Posterior vena cava (tissue), 2 donors: ENCODE measurements at regions not wholly inside any gene's neighbourhood (a gene's known extent, or its start where the extent isn't known, plus 50 kb on each side); places are given as distances from the start of the nearest gene placed in this dataset.
"Not testable (repeated sequence)": the region's sequence is repeated elsewhere in the genome, so short reads cannot be mapped to it uniquely, and the experiment has no call there.

Experiments used
- DNase-seq: peaks from one replicate; pipeline ENCODE4 v3.0.0-alpha.2; 2020; ENCODE audit warnings: low spot score
- intact Hi-C, 2 donors: fragments of 100-400 bp; cut with DNase I; formaldehyde crosslinking; loops; one replicate each; pipeline versions ENCODE4 v1.14.1 to v1.14.2; 2022 to 2023
- donor health status: DM: yes; HTN: yes; CAD: no.
- donor health status: DM: yes; HTN: yes; CAD: no.

DNA sequence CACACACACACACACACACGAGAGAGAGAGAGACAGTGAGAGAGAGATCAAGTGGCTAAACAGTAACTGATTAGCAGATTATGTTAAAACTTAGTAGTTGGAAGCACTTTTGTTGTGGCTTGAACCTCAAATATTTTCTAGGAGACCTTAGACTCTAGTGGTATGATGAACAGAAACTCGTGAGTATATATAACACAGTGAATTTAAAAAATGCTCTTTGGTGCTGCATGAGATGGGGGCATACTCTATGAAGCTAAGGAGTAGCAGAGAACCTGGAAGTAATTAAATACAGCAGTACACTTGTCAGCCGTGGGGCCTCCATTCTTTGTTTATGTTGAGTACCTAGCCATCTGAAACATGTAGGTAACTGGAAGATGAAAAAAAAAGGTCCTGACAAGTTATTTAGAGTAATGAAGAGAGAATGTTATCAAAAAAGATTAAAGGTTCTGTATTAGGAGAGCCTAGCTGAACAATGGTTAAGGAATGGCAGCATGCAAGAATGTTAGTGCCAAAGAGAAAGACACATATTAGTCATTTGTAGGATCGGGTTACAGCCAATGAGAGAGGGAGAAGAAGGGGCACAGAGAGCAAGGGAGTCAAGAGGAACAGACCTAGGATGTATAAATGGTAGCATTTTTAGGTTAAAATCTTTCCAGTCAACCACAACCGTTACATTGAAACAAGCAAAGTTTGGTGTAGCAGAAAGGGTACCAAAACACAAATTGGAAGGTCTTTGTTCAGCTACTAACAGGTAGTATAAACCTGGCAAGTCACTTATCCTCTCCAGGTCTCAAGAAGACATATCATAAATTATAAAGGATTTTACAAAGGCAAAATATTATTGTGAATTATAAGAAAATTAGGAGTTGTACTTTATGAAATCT lies 316.7 kb upstream of the DIPK2B start:
- intact Hi-C loops = loop anchor here in 1 of 2 donors (10.0 kb wide), 2 partner anchors 193 to 267 kb away; no protein-coding TSS in a partner anchor
- no peak for DNase-seq

DNA sequence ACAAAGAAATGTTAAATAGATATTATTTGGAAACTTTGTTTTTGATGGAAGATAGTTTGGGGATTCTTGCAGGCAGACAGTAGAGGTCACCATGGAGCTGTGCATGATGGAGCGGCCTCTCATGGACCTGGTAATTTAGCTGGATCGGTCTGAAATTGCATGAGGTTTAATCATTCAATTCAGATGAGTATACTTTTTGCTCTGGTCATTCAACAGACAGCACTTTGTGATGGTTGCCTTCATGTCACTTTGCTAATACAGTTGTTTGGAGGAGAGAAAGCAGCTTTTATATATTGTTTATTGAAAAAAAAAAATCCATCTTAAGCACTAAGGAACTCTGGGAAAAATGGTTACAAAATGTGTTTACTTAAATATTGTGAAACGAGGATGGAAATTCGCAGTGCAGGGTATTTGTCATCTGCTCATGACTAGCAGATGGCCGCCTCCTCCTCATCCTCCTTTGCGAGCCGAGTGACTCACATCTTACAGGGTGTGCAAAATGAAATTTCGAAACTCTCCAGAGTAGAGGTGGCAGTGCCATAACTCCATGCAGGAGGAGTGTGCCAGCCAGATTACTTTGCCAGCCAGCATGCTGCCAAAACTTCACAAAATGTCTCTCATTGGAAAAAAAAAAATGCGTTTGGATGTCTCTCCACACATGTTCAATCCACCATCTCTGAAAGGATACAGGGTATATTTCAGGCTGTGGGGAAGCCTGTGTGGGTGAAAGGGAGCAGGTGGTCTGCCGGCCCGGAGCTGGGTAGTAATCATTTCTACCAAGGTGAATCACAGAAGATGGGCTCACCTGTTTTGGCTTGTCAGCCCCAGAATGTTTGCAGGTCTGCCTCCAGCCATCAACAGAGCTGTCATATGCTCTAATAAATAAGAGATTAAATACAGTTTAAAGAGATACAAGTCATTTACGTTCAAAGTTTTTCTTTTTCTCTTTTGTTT lies 314.9 kb upstream of the DIPK2B start:
- intact Hi-C loops = loop anchor here in 1 of 2 donors (10.0 kb wide), 2 partner anchors 191 to 269 kb away; no protein-coding TSS in a partner anchor
- peak; percentile 82 for DNase-seq

DNA sequence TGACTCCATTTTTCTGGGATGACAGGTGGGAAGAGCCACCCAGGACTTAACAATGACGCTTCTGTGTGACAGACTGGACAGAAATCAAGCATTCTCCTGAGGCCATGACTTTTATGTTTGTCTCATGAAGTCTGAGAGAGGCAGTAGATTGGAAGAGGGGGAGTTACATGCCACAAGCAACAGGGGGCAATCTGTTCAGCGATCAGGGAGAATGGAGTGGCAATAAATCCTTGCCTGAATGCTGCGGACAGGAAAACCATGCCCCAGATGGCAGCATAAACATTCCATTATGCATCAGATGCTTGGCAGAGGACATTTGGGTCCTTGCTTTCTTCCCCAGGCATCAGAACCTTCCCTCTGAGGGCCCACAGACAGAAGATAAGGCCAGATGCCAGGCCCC lies 312.4 kb upstream of the DIPK2B start:
- DNase-seq = no peak
- intact Hi-C loops = loop anchor here in 1 of 2 donors (10.0 kb wide), 2 partner anchors 188 to 272 kb away; no protein-coding TSS in a partner anchor

DNA sequence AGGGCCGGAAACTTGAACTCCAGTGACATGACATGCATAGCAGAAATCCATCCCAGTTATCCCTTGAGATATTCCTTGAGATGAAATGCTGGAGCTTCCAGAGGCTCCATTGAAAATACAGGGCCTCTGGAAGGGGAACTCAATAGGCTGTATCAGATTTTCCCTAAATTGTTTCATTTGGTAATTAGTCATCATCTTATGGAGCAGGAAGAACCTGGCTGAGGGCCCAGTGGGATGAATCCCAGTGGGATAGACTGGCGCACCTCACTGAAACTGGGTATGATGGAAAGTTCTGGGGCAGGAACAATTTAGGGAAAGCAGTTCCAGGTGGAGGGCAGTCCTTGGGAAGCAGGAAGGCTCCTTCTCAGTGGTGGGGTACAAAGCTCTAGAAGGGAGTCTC lies 307.8 kb upstream of the DIPK2B start:
- intact Hi-C loops = no loop called here
- DNase-seq = no peak

DNA sequence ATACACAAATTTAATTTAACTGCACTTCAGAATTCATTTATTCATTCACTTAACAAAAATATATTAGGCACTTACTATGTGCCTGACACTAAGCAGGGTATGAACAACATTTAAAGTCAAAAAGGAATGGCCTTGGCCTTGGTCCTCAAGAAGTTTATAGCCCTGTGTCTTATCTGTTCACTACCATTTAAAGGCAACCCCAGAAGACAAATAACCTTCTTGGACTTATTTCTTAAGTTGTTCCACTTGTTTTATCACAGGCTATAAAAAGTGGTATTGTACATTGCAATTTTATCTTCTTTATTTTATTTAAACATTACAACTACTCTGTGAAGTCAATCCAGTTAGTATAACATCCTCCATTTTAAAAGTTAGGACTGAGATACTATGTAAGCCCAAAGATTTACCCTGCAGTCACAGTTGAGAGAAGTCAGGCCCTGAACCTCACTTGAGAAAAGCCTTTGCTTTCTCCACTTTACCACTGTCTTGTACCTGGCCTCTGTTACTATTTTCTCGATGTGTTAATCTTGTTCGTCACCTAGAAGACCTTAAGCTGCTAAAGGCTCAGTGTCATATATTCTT lies 305.6 kb upstream of the DIPK2B start:
- intact Hi-C loops = no loop called here

DNA sequence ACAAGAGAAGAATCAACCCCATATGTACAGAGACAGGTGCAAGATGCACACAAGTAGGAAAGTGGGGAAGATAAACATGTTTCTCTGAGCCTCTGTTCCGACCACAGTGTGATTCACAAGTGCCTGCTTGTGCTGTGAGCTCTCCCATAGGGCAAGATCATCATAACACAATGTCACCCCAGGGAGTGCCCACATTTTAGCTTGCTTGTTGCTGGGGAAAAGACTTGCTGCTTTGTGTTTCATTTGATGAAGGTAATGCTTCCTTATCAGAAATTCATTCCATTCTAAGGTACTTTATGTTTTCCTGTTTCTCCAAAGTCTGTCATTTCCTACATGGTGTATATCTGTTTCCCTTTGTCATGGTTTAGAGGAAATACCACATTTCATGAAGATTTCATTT lies 304.5 kb upstream of the DIPK2B start:
- DNase-seq = no peak
- intact Hi-C loops = no loop called here

More for the DNA sequence above, 305.6 kb upstream of the DIPK2B start:
- DNase-seq = no peak

DNA sequence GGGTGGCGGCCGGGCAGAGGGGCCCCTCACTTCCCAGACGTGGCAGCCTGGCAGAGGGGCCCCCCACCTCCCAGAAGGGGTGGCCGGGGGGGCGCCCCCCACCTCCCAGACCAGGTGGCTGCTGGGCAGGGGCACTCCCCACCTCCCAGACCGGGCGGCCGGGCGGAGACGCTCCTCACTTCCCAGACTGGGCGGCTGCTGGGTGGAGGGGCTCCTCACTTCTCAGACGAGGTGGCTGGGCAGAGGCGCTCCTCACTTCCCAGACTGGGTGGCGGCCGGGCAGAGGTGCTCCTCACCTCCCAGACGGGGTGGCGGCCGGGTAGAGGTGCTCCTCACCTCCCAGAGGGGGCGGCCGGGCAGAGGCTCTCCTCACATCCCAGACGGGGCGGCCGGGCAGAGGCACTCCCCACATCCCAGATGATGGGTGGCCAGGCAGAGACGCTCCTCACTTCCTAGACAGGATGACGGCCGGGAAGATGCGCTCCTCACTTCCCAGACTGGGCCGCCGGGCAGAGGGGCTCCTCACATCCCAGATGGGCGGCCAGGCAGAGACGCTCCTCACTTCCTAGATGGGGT lies 303.2 kb upstream of the DIPK2B start:
- DNase-seq = peak; percentile 74
- intact Hi-C loops = not testable (repeated sequence)

DNA sequence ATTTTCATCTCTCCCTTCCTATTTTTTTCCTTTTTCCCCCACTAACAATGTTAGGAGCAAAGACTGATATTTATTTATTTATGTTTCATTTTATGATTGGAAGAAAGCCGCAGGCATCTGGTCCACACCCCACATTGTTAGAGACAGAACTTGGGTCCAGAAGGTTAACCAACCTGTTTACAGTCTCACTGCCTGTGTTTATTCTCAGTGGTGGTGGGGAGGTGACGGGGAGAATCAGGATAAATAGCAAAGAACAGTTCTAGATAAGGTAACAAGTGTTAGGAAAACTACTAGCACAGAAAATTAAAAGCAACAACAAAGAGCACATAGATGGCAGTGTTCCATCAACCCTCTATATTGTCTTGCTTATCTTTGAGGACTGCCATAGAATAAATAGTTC lies 301.7 kb upstream of the DIPK2B start:
- intact Hi-C loops = no loop called here
- DNase-seq = no peak

DNA sequence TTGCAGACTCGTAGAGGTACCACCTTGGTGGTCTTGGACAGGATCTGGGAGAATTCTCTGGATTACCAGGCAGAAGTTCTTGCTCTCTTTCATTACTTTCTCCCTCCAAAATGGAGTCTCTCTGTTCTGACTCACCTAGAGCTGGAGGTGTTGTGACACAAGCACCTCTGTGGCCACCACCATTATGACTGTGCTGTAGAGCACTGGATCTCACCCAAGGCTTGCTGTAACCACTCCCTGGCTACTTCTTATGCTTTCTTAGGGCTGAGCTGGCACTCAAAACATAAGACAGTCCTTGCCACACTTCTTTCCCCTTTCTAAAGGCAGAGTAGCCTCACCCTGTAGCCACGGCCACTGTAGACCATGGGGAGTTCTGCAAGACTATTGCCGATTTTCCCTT lies 296.6 kb upstream of the DIPK2B start:
- intact Hi-C loops = no loop called here
- no peak for DNase-seq

DNA sequence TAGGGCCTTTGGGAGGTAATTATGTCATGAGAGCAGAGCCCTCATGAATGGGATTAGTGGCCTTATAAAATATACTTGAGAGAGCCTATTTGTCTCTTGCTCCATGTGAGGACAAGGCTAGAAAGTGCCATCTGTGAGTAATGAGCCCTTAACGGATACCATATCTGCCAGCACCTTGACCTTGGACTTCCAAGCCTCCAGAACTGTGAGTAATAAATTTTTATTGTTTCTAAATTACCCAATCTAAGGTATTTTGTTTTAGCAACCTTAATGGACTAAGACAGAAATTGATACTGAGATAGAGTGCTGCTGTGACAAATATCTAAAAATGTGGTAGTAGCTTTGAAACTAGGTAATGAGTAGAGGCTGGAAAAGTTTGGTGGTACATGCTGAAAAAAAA lies 285.0 kb upstream of the DIPK2B start:
- intact Hi-C loops = no loop called here
- DNase-seq = no peak

DNA sequence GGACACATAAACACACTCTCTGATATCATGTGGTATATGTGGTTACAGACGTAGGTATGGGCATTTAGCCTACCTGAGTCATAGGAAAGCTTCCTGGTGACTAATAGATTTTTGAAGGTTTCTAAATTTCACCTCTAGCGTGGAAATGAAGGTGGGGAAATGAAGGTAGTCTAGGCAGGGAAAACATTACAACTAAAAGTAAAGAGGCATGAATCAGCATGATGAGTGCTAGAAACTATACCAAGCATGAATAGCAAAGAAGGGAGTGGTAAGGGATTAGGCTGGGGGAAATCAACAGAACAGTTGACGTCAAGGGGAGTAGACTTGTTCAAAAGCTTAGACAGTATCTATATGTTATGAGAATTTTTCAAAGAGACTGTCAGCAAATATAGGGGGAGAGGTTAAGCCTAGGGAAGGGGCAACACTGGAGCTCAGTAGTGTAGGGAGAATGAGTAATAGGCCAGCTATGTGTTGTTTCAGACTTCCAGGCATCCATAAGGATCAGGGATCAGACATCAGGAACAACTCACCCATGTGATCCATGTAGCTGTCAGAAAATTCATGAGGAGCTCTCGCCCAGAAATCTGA lies 279.3 kb upstream of the DIPK2B start:
- no peak for DNase-seq
- intact Hi-C loops = no loop called here

DNA sequence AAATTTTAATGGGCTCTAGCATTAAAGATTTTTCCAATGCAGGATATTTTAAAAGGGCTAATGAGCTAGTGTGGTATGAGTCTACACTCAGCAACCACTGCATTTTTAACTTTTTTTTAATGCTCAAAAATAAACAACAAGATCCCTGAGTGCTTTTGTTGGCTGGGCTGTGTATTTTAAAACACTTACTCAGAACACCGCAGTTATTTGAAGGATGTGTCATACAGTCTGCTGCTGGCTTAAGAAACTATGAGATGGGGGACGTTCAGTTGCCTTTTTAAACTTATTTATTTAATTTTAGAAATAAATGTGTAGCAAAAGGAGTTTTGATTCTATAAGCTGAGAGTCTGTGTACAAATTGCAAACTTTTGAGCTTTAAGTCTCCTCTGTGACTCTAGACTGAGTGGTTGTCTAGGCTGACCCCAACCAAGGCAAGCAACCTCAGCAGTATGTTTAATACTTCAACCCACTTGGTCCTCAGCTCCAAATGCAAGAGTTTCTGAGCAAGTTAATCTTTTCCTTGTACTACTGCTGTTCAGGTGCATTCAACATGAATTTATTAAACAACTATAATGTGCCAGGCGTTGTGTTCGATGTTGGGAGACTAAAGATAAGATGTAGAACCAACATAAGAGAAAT lies 278.6 kb upstream of the DIPK2B start:
- intact Hi-C loops = no loop called here
- no peak for DNase-seq

DNA sequence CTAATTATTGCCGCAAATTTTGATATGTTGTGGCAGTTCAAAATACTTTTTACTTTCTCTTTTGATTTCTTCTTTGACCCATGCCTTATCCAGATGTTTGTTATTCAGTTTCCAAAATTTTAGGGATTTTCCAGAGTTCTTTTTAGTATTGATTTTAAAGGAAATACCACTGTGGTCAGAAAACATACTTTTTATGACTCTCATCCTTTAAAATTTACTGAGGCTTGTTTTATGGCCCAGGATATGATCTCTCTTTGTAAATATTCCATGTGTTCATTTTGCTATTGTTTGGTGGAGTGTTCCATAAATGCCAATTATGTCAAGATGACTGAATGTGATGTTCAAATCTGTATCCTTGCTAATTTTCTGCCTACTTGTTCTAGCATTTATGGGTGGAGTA lies 272.3 kb upstream of the DIPK2B start:
- intact Hi-C loops = no loop called here
- no peak for DNase-seq

DNA sequence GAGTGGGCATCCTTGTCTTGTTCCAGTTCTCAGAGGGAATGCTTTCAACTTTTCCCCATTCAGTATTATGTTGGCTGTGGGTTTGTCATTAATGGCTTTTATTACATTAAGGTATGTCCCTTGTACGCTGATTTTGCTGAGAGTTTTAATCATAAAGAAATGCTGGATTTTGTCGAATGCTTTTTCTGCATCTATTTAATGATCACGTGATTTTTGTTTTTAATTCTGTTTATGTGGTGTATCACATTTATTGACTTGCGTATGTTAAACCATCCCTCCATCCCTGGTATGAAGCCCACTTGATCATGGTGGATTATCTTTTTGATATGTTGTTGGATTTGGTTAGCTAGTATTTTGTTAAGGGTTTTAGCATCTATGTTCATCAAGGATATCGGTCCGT lies 266.9 kb upstream of the DIPK2B start:
- intact Hi-C loops = not testable (repeated sequence)

DNA sequence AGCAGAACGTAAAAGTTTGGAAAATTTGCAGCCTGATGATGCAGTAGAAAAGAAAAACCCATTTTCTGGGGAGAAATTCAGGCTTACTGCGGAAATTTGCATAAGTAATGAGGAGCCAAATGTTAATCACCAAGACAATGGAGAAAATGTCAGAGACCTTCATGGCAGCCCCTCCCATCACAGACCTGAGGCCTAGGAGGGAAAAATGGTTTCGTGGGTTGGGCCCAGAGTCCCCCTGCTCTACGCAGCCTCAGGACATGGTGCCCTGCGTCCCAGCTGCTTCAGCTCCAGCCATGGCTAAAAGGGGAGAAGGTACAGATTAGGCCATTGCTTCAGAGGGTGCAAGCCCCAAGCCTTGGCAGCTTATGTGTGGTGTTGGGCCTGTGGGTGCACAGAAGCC lies 255.1 kb upstream of the DIPK2B start:
- intact Hi-C loops, DNase-seq: not testable (repeated sequence)

More for the DNA sequence above, 266.9 kb upstream of the DIPK2B start:
- DNase-seq = not testable (repeated sequence)

DNA sequence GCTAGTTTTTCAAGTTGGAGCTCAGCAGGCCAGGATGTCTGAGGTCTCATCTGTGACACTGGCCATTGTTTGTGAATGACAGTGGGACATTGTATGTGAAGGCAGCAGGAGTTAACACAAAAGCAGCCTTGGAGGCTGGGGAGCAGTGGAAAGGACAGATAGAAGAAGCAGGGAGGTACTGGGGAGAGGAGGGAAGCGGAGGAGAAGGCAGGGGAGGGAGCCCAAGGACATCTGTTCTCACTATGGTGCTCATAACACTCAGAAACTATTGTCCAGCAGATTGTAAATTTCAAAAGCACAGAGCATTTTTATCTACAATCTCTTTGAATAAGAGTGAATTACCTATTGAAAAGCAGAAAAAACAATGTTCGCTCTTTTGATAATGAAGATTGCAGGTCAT lies 253.6 kb upstream of the DIPK2B start:
- no peak for DNase-seq

DNA sequence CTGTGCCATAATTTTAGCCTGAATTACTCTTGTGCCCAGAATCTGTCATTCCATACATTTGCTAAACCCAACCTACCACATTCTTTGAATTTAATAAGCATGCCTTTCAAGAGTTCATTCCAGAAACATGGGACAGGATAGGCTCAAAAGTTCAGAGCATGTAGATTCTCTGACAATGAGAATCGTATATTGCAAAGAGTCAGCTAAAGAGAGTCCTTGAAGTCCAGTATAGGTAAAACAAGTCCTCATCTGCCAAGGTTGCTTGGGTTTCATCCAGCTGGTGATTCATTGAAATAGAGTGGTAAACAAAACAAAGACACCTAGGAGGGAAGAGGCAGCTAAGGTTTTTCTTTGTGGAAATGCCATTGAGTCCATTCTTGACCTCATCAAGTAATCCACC lies 249.3 kb upstream of the DIPK2B start:
- intact Hi-C loops = no loop called here
- DNase-seq = no peak

More for the DNA sequence above, 253.6 kb upstream of the DIPK2B start:
- intact Hi-C loops = no loop called here

DNA sequence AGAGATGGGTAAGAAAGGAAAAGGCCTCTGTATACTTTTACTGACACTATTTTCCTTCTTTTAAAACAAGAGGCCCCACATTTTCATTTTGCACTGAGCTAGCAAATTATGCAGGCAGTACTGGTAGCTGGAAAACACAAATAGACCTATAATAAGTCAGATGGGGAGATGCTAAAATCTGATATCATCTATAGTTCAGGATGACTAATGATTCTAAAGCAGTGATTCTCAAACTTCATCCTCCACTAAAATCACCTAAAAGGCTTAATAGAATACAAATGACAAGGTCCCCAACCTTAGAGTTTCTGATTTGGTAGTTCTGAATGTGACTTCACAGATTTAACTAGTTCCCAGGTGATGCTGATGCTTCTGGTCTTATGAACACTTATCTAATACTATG lies 247.3 kb upstream of the DIPK2B start:
- no peak for DNase-seq
- intact Hi-C loops = no loop called here
